Left hindlimb (tissue), 1 donor: ENCODE measurements at regions not wholly inside any gene's neighbourhood (a gene's known extent, or its start where the extent isn't known, plus 50 kb on each side); places are given as distances from the start of the nearest gene placed in this dataset.
A peak's percentile ranks its signal among the peaks of the same experiment; 100 is the strongest.

ENCODE experiments used
- DNase-seq: peaks from one replicate; pipeline ENCODE4 v3.0.0-alpha.2; 2018

GRCh38 chr20:57908704-57909630 lies 199.2 kb upstream of the PMEPA1 start:
- DNase-seq: peak; percentile 67

DNA sequence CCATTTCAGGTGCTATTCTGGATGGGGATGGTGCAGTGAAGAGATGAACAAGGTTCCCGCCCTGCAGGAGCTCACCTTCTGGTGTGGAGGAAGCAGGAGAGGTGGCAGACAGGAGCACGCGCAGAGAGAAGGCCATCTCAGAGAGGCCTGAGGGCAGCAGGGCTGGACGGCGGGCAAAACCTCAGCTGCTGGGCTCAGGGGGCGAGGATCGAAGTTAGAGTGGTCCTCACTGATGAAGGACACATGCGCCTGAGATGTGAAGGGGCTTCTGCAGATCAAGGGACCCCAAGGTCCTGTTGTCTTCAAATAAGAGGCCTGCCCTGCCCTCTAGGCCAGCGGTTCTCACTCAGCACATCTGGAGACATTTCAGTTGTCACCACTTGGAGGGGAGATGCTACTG lies 198.4 kb upstream of the PMEPA1 start:
- DNase-seq: no peak

GRCh38 chr20:57907131-57908000 lies 197.6 kb upstream of the PMEPA1 start:
- peak; percentile 48 for DNase-seq

- no peak for DNase-seq
Measured at GRCh38 chr20:57905448-57905847, 195.6 kb upstream of the PMEPA1 start.

DNA sequence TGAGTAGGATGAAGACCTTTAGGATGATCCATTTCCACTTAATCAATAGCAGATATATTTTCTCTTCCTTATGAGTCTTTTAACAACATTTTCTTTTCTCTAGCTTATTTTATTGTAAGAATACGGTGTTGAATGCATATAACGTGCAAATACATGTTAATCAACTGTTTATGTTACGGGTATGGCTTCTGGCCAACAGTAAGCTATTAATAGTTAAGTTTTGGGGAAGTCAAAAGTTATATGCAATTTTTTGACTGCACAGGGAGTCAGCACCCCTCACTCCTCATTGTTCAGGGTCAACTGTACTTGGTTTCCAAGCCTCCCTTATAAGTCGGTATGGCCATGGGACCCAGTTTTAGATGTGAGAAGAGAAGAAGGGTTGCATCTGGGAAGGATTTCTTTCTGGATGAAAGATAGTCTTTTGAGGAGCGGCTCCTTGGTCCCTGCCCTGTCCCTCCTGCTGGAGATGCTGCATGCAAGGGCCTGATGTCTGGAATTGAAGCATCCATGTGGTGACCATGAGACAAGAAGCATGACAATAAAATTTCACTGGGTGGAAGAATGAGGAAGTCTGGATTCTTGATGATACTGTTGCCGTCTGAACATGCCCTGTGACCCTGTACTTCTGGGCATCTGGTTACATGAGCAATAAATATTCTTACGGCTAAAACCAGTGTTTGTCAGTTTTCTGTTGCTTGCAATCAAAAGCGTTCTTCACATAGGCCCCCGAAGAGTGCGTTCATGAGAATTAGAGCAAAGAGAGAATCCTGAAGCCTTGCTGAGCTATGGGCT lies 194.7 kb upstream of the PMEPA1 start:
- no peak for DNase-seq

DNA sequence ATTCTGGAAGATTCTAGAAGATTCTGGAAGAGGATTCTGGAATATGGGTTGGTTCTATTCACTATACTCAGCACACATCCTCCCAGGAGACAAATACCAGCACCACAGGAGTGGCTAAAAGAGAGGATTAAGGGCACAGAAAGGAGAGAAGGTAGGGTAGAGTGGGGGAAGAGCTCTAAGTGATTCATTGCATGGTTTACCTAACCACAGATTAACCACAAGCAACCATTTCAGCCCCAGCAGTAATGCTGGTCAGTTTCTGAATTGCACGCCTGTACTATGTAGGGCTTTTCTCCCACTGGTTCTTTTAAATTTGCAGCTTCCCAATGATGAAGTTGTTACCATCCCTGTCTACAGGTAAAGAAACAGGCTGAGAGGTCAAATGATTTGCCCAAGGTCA lies 192.7 kb upstream of the PMEPA1 start:
- no peak for DNase-seq

DNA sequence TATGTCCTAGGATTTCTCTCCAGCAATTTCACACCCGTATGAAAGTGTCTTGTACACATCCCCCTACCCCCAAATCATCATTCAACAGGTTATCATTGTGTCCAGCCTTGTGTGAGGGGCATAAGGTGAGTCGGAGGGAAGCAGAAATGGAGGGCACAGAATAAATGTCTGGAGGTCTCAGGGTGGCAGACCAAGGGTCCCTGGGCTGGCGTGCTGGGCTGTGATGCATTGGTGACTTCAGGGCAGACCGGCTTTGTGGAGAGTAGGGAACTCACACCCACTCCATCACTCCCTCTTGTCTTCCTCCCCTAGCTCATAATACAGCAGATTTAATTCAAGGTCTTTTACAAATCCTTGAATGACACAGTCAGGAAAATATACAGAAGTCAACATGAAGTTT lies 191.7 kb upstream of the PMEPA1 start:
- no peak for DNase-seq

DNA sequence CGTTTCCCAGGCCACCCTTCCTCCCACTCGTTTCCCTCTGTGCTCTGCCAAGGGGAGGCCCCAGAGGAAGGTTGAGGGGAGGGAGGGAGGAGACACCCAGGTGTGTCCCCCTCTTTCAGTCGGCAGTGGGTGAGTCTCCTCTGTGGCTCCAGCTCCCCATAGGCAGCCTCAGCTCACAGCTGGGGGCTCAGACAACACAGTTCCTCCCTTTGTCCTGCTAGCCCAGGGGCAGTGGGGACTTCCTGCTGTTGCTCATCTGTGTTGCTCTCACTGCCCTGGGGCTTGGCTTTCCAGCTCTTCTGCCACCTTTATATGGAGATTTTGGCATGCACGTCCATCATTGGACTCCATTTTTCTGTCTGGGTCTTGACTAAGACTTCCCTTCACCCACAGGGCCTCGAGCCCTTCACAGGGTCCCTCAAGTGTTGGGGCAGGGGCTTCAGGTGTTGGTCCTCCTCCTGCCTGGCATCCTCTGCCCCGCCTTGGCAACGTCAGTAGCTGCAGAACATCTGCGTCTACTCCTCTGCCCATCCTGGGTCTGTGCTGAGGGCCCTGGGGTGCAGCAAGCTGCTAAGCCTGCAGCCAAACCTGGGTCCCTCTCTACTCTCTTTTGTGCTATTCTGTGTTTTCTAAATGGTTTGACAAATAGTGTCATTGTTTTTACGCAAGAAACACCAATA lies 190.6 kb upstream of the PMEPA1 start:
- DNase-seq: no peak

GRCh38 chr20:57899554-57899953 lies 189.7 kb upstream of the PMEPA1 start:
- no peak for DNase-seq

GRCh38 chr20:57898332-57898731 lies 188.5 kb upstream of the PMEPA1 start:
- DNase-seq: no peak

- DNase-seq: no peak
Measured at GRCh38 chr20:57897891-57898290, 188.1 kb upstream of the PMEPA1 start.

GRCh38 chr20:57897156-57897874 lies 187.5 kb upstream of the PMEPA1 start:
- DNase-seq: no peak

DNA sequence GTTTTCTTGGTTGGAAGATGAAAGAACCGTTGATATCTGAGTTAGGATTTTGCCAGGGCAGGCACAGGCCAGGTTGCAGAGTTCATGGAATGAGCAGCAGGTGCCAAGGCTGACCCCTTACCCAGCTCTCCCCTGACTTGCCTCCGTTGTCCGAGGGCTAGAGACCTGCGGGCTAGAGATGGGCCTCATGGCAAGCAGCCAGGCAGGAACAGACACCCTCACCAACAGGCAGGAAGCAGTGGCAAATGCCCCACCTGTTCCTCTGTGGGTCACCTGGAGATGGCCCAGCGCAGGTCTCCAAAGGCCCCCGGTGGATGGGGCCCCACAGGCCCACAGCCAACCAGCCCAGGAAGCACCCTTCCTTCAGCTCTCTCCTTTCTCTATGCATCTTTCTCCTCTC lies 186.7 kb upstream of the PMEPA1 start:
- no peak for DNase-seq

DNA sequence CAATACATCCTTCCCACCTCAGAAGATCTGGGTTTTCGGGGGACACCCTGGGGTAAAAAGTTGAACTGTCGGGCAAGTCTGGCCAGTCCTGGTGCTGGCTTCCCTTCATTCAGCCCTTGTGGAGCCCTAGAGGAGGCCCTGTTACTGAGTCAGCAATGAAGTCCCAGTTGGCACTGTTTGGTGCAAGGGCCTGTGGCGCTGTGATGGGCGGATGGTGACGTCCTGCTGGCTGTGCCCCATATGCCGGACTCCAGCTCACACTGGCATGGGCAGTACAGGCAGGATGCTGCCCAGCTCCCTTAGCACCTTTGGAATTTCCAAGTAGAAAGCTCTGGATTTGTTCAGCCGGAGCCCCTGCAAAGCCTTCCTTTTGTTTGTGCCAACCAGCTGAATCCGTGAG lies 186.2 kb upstream of the PMEPA1 start:
- DNase-seq: no peak

- no peak for DNase-seq
Measured at GRCh38 chr20:57895161-57895855, 185.5 kb upstream of the PMEPA1 start.

- DNase-seq: no peak
Measured at GRCh38 chr20:57894522-57894921, 184.7 kb upstream of the PMEPA1 start.

DNA sequence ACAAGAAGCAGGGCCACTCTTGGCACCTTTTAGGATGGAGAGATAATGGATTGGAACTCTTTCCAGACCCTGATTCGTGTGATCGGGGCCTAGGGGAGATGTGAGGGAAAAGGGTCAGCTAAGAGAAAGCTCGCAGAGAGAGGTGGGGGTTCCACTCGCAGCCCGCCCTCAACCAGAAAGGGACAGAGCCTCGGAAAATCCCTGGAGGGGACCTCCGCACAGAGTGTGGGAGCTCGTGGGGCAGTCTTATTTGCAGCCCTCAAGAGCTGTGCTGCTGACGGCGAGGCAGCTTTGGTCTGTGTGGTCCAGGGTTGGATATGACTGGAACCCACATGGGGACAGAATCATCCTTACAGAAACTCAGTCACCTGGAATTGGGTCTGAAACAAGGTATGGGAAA lies 184.3 kb upstream of the PMEPA1 start:
- no peak for DNase-seq

- DNase-seq: no peak
Measured at GRCh38 chr20:57893366-57893999, 183.7 kb upstream of the PMEPA1 start.

- DNase-seq: no peak
Measured at GRCh38 chr20:57892471-57892870, 182.7 kb upstream of the PMEPA1 start.

GRCh38 chr20:57891014-57891413 lies 181.2 kb upstream of the PMEPA1 start:
- no peak for DNase-seq
